Activated CD8-positive, alpha-beta T cell treated with anti-CD3 and anti-CD28 coated beads for 36 hours (primary cell): ENCODE measurements at regions not wholly inside any gene's neighbourhood (a gene's known extent, or its start where the extent isn't known, plus 50 kb on each side); places are given as distances from the start of the nearest gene placed in this dataset.
"Not testable (repeated sequence)": the region's sequence is repeated elsewhere in the genome, so short reads cannot be mapped to it uniquely, and the experiment has no call there.

Experiments used
- ATAC-seq: fragments of 200-7000 bp; cut with Tn5 transposase; one replicate; pipeline ENCODE4 v1.10.0; 2021; ENCODE audit warnings: mild to moderate bottlenecking, moderate library complexity
- CTCF ChIA-PET: fragments of 350-600 bp; sonication (Branson Sonifier 250); formaldehyde crosslinking; loops from one replicate; lab custom pipeline; 2021; ENCODE audit warnings: antibody characterized with exemption; lab: Charles Lee
- POLR2A ChIA-PET: fragments of 350-600 bp; sonication (Branson Sonifier 250); formaldehyde crosslinking; loops from one replicate; lab custom pipeline; 2021; ENCODE audit warnings: antibody characterized with exemption; lab: Charles Lee
- DNase-seq: peaks from one replicate; pipeline ENCODE4 v3.0.0-alpha.2; 2020
- H3K27ac Mint-ChIP-seq: one replicate; pipeline ENCODE4 v1.8.0; 2021; ENCODE audit warnings: mild to moderate bottlenecking, mixed read lengths
- H3K27me3 Mint-ChIP-seq: one replicate; pipeline ENCODE4 v1.8.0; 2021; ENCODE audit warnings: mixed read lengths
- H3K36me3 Mint-ChIP-seq: one replicate; pipeline ENCODE4 v1.8.0; 2021; ENCODE audit warnings: low read depth, mixed read lengths
- H3K4me1 Mint-ChIP-seq: one replicate; pipeline ENCODE4 v1.8.0; 2021; ENCODE audit warnings: low read depth, mixed read lengths
- H3K4me3 Mint-ChIP-seq: one replicate; pipeline ENCODE4 v1.8.0; 2021; ENCODE audit warnings: mild to moderate bottlenecking, moderate library complexity, mixed read lengths
- H3K9me3 Mint-ChIP-seq: one replicate; pipeline ENCODE4 v1.8.0; 2021; ENCODE audit warnings: mixed read lengths
- CTCF ChIP-seq: fragments of 200-600 bp; IDR thresholded peaks from one replicate; pipeline ENCODE4 v1.8.0; 2022; ENCODE audit warnings: antibody characterized with exemption, mild to moderate bottlenecking
- intact Hi-C: fragments of 100-400 bp; cut with micrococcal nuclease; formaldehyde crosslinking; loops from one replicate; pipeline ENCODE4 v1.10.0; 2022

GRCh38 chr15:77902921-77903760 is 174.4 kb downstream of the TBC1D2B start:
- H3K9me3 Mint-ChIP-seq, H3K36me3 Mint-ChIP-seq, H3K27ac Mint-ChIP-seq, H3K4me3 Mint-ChIP-seq, intact Hi-C loops, H3K27me3 Mint-ChIP-seq, H3K4me1 Mint-ChIP-seq, POLR2A ChIA-PET: not testable (repeated sequence)
- peak; percentile 47 for DNase-seq
- peak; percentile 61 for ATAC-seq
- CTCF ChIA-PET = interaction anchor here (1.1 to 1.4 kb wide), 4 partner anchors 13 to 206 kb away, joined by 3 read pairs; no protein-coding TSS in a partner anchor
- TF ChIP-seq CTCF = peak; percentile 67

- H3K9me3 Mint-ChIP-seq = no peaks in the 10 kb centered on the region
- H3K27me3 Mint-ChIP-seq = no peaks in the 10 kb centered on the region
- POLR2A ChIA-PET = interaction anchor here (0.6 to 0.7 kb wide), 2 partner anchors 277 to 1042 kb away, joined by 3 read pairs; no protein-coding TSS in a partner anchor
Observed at GRCh38 chr15:77901921-77902750, 175.4 kb downstream of the TBC1D2B start.

GRCh38 chr15:77901251-77901881 is 176.1 kb downstream of the TBC1D2B start:
- ChIA-PET CTCF (interaction anchor here (1.1 to 1.9 kb wide), 2 partner anchors 9 to 338 kb away, joined by 3 to 9 read pairs; no protein-coding TSS in a partner anchor), POLR2A (no interaction called here)
- intact Hi-C loops = no loop called here
- no peak overlapping the region for H3K4me3 Mint-ChIP-seq
- no peaks in the 10 kb centered on the region for H3K4me1 Mint-ChIP-seq
- H3K27ac Mint-ChIP-seq = no peak overlapping the region
- no peak for ATAC-seq
- TF ChIP-seq CTCF = no peak
- no peaks in the 10 kb centered on the region for H3K36me3 Mint-ChIP-seq
- no peaks in the 10 kb centered on the region for H3K9me3 Mint-ChIP-seq
- H3K27me3 Mint-ChIP-seq = no peaks in the 10 kb centered on the region
- DNase-seq = no peak

More at GRCh38 chr15:77901921-77902750, 175.4 kb downstream of the TBC1D2B start:
- ATAC-seq = no peak
- no peak for TF ChIP-seq CTCF
- CTCF ChIA-PET = interaction anchor here (1.1 to 1.4 kb wide), 4 partner anchors 14 to 337 kb away, joined by 3 read pairs; no protein-coding TSS in a partner anchor
- no peak overlapping the region for H3K4me3 Mint-ChIP-seq
- no peak for DNase-seq
- no peaks in the 10 kb centered on the region for H3K4me1 Mint-ChIP-seq
- no peaks in the 10 kb centered on the region for H3K36me3 Mint-ChIP-seq
- intact Hi-C loops = no loop called here
- H3K27ac Mint-ChIP-seq = no peak overlapping the region

- H3K36me3 Mint-ChIP-seq, H3K27ac Mint-ChIP-seq, intact Hi-C loops, POLR2A ChIA-PET, H3K4me1 Mint-ChIP-seq, H3K27me3 Mint-ChIP-seq, H3K9me3 Mint-ChIP-seq, H3K4me3 Mint-ChIP-seq: not testable (repeated sequence)
- peak; percentile 59 for TF ChIP-seq CTCF
- CTCF ChIA-PET = interaction anchor here (1.0 to 1.9 kb wide), 2 partner anchors 10 to 76 kb away, joined by 3 to 9 read pairs; no protein-coding TSS in a partner anchor
- DNase-seq = peak; percentile 71
- peak; percentile 92 for ATAC-seq
Observed at GRCh38 chr15:77900331-77900963, 177.1 kb downstream of the TBC1D2B start.

DNA sequence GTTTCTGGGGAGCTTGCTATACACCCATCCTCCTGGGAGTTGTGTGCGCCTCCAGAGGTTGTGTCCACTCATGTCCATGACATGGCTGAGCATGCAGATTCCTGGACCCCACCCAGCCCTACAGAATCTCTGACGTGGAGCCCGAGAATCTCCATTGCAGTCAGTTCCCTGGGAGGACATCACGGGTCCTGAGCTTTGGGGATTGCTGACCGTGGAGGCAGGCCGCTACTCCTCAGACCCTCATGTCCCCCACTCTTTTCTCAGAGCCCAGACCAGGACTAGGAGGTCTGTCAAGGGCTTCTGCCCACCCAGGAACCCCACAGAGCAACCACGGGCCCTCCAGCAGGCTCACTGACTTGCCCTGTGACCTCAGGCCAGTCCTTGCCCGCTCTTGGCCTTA is 177.7 kb downstream of the TBC1D2B start:
- H3K27ac Mint-ChIP-seq, POLR2A ChIA-PET, DNase-seq, H3K4me1 Mint-ChIP-seq, H3K9me3 Mint-ChIP-seq, ATAC-seq, H3K27me3 Mint-ChIP-seq, H3K4me3 Mint-ChIP-seq, H3K36me3 Mint-ChIP-seq, intact Hi-C loops: not testable (repeated sequence)
- CTCF ChIA-PET = interaction anchor here (1.0 to 1.9 kb wide), 2 partner anchors 10 to 76 kb away, joined by 3 to 9 read pairs; no protein-coding TSS in a partner anchor
